Liver (tissue), 3 donors: ENCODE measurements at regions not wholly inside any gene's neighbourhood (a gene's known extent, or its start where the extent isn't known, plus 50 kb on each side); places are given as distances from the start of the nearest gene placed in this dataset.

Source experiments
- JUND ChIP-seq, 2 donors: IDR thresholded peaks; 2 replicates each; pipeline ENCODE4 v1.6.1; 2016; ENCODE audit warnings: antibody characterized with exemption in 2 of 2
- RAD21 ChIP-seq, 2 donors: IDR thresholded peaks; 2 replicates each; pipeline ENCODE4 v1.6.1; 2016; ENCODE audit warnings: antibody characterized with exemption in 2 of 2, mild to moderate bottlenecking in 2 of 2
- RXRA ChIP-seq, 2 donors: IDR thresholded peaks; 2 replicates each; pipeline ENCODE4 v1.6.1; 2017 to 2018; ENCODE audit warnings: antibody characterized with exemption in 2 of 2, mild to moderate bottlenecking in 1 of 2
- TAF1 ChIP-seq: conservative IDR thresholded peaks from 2 replicates; pipeline ENCODE4 v1.6.1; 2016; ENCODE audit warnings: antibody characterized with exemption, mild to moderate bottlenecking
- TF ChIP-seq, protein P1 (sequence below): fragments of 150-350 bp; IDR thresholded peaks from 2 replicates; pipeline ENCODE4 v1.5.1; 2017; ENCODE audit warnings: improper control_type of control experiment, low read depth, low read length; ENCODE audit not compliant: missing input control
- donor health status: healthy.
- donor health status: healthy.

DNA sequence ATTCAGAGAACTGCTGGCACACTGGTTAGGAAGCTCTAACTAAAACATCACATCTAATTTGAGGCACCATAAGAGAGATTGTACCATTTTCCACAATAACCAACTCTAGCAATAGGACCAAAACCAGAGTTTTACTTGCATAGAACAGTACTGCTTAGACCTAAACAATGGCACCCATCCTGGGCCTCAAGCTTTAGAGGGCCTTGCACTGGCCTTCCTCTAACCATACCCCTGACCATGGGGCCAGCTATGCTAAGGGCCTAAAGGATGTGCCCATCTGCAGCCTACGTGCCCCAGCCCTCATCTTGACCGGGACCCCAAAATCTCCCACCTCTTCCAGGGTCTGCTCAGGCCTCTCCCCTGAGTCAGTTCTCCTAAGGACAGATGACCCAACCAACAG, 74.4 kb upstream of the ARHGAP32 start:
- TF ChIP-seq RXRA (IDR thresholded peaks at IDR 0.05): no peak
- TF ChIP-seq, protein P1, sequence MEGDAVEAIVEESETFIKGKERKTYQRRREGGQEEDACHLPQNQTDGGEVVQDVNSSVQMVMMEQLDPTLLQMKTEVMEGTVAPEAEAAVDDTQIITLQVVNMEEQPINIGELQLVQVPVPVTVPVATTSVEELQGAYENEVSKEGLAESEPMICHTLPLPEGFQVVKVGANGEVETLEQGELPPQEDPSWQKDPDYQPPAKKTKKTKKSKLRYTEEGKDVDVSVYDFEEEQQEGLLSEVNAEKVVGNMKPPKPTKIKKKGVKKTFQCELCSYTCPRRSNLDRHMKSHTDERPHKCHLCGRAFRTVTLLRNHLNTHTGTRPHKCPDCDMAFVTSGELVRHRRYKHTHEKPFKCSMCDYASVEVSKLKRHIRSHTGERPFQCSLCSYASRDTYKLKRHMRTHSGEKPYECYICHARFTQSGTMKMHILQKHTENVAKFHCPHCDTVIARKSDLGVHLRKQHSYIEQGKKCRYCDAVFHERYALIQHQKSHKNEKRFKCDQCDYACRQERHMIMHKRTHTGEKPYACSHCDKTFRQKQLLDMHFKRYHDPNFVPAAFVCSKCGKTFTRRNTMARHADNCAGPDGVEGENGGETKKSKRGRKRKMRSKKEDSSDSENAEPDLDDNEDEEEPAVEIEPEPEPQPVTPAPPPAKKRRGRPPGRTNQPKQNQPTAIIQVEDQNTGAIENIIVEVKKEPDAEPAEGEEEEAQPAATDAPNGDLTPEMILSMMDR: no peak
- no peak for TF ChIP-seq RAD21 (IDR thresholded peaks at IDR 0.05)
- no peak for TF ChIP-seq JUND (IDR thresholded peaks at IDR 0.05)
- TF ChIP-seq TAF1: no peak
